DOHH2 (cell line): ENCODE measurements at regions not wholly inside any gene's neighbourhood (a gene's known extent, or its start where the extent isn't known, plus 50 kb on each side); places are given as distances from the start of the nearest gene placed in this dataset.
"Not testable (repeated sequence)": the region's sequence is repeated elsewhere in the genome, so short reads cannot be mapped to it uniquely, and the experiment has no call there.

Source experiments
- H3F3A ChIP-seq: fragments of 200-600 bp; sonication (generic), shearing (Covaris generic); 2 replicates; pipeline ENCODE4 v1.6.0; 2016; ENCODE audit warnings: antibody characterized with exemption, mild to moderate bottlenecking; ENCODE audit not compliant: control insufficient read depth, insufficient read depth
- H3K27ac ChIP-seq: fragments of 200-600 bp; sonication (generic); 2 replicates; pipeline ENCODE4 v1.5.1; 2014; ENCODE audit warnings: low read depth, mild to moderate bottlenecking, low read length, moderate library complexity
- H3K27me3 ChIP-seq: fragments of 200-600 bp; sonication (generic); 2 replicates; pipeline ENCODE4 v1.6.1; 2014; ENCODE audit warnings: mild to moderate bottlenecking, low read length, mixed read lengths; ENCODE audit not compliant: control insufficient read depth
- H3K36me3 ChIP-seq: fragments of 200-600 bp; sonication (generic); 2 replicates; pipeline ENCODE4 v1.6.1; 2014; ENCODE audit warnings: mild to moderate bottlenecking, low read length, moderate library complexity, mixed read lengths; ENCODE audit not compliant: control insufficient read depth
- H3K4me1 ChIP-seq: fragments of 200-600 bp; sonication (generic); 2 replicates; pipeline ENCODE4 v1.6.1; 2014; ENCODE audit warnings: mild to moderate bottlenecking, low read length, mixed read lengths; ENCODE audit not compliant: control insufficient read depth
- H3K4me2 ChIP-seq: fragments of 200-600 bp; sonication (generic); 2 replicates; pipeline ENCODE4 v1.6.0; 2014; ENCODE audit warnings: mild to moderate bottlenecking, low read length, moderate library complexity
- H3K4me3 ChIP-seq: fragments of 200-600 bp; sonication (generic); 2 replicates; pipeline ENCODE4 v1.5.1; 2014; ENCODE audit warnings: mild to moderate bottlenecking, low read length, mixed read lengths
- H3K79me2 ChIP-seq: fragments of 200-600 bp; sonication (generic); 2 replicates; pipeline ENCODE4 v1.6.1; 2014; ENCODE audit warnings: mild to moderate bottlenecking, low read length, mixed read lengths; ENCODE audit not compliant: control insufficient read depth
- H3K9me2 ChIP-seq: fragments of 200-600 bp; sonication (generic); replicated peaks from 2 replicates; pipeline ENCODE4 v1.6.1; 2014; ENCODE audit warnings: mild to moderate bottlenecking, low read length, mixed read lengths; ENCODE audit not compliant: control insufficient read depth
- H3K9me3 ChIP-seq: fragments of 200-600 bp; sonication (generic); 2 replicates; pipeline ENCODE4 v1.6.1; 2014; ENCODE audit warnings: antibody characterized with exemption, low read length, mixed read lengths; ENCODE audit not compliant: control insufficient read depth, insufficient read depth
- H4K20me1 ChIP-seq: fragments of 200-600 bp; sonication (generic); 2 replicates; pipeline ENCODE4 v1.6.0; 2014; ENCODE audit warnings: low read depth, mild to moderate bottlenecking, antibody characterized with exemption, low read length, moderate library complexity; ENCODE audit not compliant: control insufficient read depth, insufficient read depth
- EZH2phosphoT487 ChIP-seq: fragments of 200-600 bp; sonication (generic); IDR thresholded peaks from 2 replicates; pipeline ENCODE4 v1.6.1; 2017; ENCODE audit warnings: borderline replicate concordance, mild to moderate bottlenecking, antibody characterized with exemption, low read length, moderate library complexity, mixed read lengths
- TF ChIP-seq, protein P1 (sequence below): fragments of 200-600 bp; sonication (generic); IDR thresholded peaks from one replicate; pipeline ENCODE4 v1.5.1; 2014; ENCODE audit warnings: antibody characterized with exemption, mild to moderate bottlenecking, low read depth, low read length; ENCODE audit not compliant: poor library complexity, severe bottlenecking

DNA sequence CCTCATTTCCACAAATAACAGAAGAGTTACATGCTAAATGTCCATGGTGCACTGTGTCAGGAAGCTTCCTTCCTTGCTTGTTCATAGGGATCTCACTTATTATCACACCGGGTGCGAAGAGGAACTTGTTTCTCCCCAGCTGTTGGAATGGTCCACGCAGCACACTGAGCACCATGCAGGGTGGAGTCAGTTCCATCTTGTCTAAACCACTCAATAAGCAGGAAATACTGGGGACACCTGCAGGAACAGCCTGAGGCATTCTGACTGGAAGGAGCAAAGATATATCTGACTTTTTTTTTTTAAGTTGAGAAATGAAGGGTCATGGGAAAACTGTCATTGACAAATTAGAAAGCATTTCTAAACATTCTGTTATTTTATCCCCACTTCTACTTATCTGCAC lies 70.0 kb upstream of the WDR72 start:
- Histone ChIP-seq H3K4me1 (no peaks in the 10 kb centered on the region), H3K27ac (no peak overlapping the region), H3K79me2 (no peaks in the 10 kb centered on the region), H3K36me3 (no peaks in the 10 kb centered on the region), H4K20me1 (no peaks in the 10 kb centered on the region), H3F3A (no peaks in the 10 kb centered on the region), H3K4me3 (no peak overlapping the region), H3K27me3 (no peaks in the 10 kb centered on the region), H3K4me2 (no peak overlapping the region), H3K9me3 (no peaks in the 10 kb centered on the region), H3K9me2 (no peaks in the 10 kb centered on the region)
- no peak for TF ChIP-seq EZH2phosphoT487
- TF ChIP-seq, protein P1, sequence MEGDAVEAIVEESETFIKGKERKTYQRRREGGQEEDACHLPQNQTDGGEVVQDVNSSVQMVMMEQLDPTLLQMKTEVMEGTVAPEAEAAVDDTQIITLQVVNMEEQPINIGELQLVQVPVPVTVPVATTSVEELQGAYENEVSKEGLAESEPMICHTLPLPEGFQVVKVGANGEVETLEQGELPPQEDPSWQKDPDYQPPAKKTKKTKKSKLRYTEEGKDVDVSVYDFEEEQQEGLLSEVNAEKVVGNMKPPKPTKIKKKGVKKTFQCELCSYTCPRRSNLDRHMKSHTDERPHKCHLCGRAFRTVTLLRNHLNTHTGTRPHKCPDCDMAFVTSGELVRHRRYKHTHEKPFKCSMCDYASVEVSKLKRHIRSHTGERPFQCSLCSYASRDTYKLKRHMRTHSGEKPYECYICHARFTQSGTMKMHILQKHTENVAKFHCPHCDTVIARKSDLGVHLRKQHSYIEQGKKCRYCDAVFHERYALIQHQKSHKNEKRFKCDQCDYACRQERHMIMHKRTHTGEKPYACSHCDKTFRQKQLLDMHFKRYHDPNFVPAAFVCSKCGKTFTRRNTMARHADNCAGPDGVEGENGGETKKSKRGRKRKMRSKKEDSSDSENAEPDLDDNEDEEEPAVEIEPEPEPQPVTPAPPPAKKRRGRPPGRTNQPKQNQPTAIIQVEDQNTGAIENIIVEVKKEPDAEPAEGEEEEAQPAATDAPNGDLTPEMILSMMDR = no peak

GRCh38 chr15:53827355-53827754 lies 67.9 kb upstream of the WDR72 start:
- Histone ChIP-seq H3F3A (no peaks in the 10 kb centered on the region), H3K9me2 (no peaks in the 10 kb centered on the region), H3K4me2 (no peak overlapping the region), H3K27ac (no peak overlapping the region), H3K36me3 (no peaks in the 10 kb centered on the region), H3K9me3 (no peaks in the 10 kb centered on the region), H4K20me1 (no peaks in the 10 kb centered on the region), H3K79me2 (no peaks in the 10 kb centered on the region), H3K27me3 (no peaks in the 10 kb centered on the region), H3K4me3 (no peak overlapping the region), H3K4me1 (no peaks in the 10 kb centered on the region)
- TF ChIP-seq, protein P1 = no peak
- TF ChIP-seq EZH2phosphoT487 = no peak

GRCh38 chr15:53811530-53811929 lies 52.1 kb upstream of the WDR72 start:
- TF ChIP-seq EZH2phosphoT487 = no peak
- TF ChIP-seq, protein P1 = no peak
- no peaks in the 10 kb centered on the region for H3K36me3 ChIP-seq
- H3K9me2 ChIP-seq = no peaks in the 10 kb centered on the region
- no peak overlapping the region for H3K4me3 ChIP-seq
- H3K79me2 ChIP-seq = no peaks in the 10 kb centered on the region
- H3K27me3 ChIP-seq = no peaks in the 10 kb centered on the region
- H3K4me2 ChIP-seq = no peak overlapping the region
- H3K27ac ChIP-seq = no peak overlapping the region
- no peaks in the 10 kb centered on the region for H3K9me3 ChIP-seq
- H3F3A ChIP-seq = no peaks in the 10 kb centered on the region
- H3K4me1 ChIP-seq = no peaks in the 10 kb centered on the region
- no peaks in the 10 kb centered on the region for H4K20me1 ChIP-seq

GRCh38 chr15:53810306-53810705 lies 50.8 kb upstream of the WDR72 start:
- H3K9me3 ChIP-seq, H3K4me2 ChIP-seq: not testable (repeated sequence)

More at GRCh38 chr15:53810306-53810705, 50.8 kb upstream of the WDR72 start:
- not testable (repeated sequence) for H3K4me1 ChIP-seq, H4K20me1 ChIP-seq, H3K27me3 ChIP-seq, H3K79me2 ChIP-seq, H3K27ac ChIP-seq, H3K9me2 ChIP-seq, H3K36me3 ChIP-seq, H3F3A ChIP-seq, H3K4me3 ChIP-seq
